Stimulated activated CD4-positive, alpha-beta T cell treated with anti-CD3 and anti-CD28 coated beads, Interleukin-1b, Interleukin-23, amount 100 ng/mL, for 4 hours (primary cell): ENCODE measurements at regions not wholly inside any gene's neighbourhood (a gene's known extent, or its start where the extent isn't known, plus 50 kb on each side); places are given as distances from the start of the nearest gene placed in this dataset.
A peak's percentile ranks its signal among the peaks of the same experiment; 100 is the strongest.

ENCODE experiments used
- DNase-seq, 2 donors: peaks; one replicate each; pipeline ENCODE4 v3.0.0-alpha.2; 2020; ENCODE audit warnings: low read depth in 2 of 2

DNA sequence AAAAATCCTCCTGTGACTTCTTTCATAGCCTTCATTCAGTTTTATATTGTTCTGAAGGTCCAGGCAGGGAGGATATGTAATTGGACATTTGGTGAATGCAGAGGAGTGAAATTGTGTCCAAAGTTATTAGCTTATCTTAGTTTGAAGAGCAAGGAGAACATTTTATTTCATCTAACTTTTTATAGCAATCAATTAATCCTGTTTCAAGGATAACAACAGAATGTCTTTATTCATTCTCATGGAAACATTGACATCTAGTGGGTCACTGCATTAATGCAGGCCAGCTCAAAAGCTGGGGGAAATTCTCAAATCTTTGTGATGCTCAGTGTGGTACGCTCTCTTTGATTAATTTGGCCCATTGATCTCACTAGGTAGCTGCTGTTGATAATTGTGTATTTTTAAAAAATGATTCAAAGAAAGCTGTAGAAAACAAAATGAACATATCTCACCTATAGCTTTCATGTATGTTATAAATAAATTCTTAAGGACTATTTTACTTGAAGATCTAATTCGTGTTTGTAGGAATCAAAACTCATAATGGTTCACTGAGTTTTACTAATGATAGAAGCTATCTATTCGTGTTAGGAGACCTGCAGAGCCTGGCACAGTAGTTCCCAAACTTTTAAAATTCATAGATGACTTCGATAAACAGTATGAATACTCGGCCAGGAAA, 150.8 kb upstream of the KCNMB2 start:
- DNase-seq: peak in 1 of 2 donors; percentile 7

DNA sequence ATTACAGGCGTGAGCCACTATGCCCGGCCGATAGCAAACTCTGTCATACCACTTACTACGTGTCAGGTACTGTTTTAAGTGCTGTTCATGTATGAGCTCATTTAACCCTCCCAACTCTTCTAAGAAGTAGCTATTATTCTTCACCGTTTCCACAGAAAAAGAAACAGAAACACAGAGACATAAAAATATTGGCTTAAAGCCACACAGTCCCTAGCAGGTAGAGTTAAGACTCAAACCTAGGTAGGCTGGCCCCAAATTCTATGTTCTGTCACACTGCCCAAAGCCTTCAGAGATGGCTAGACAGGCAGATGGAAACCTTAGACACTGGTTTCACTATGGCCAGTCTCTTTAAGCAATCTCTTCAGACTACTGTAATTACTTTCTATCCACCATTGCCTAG, 149.8 kb upstream of the KCNMB2 start:
- DNase-seq: no peak

DNA sequence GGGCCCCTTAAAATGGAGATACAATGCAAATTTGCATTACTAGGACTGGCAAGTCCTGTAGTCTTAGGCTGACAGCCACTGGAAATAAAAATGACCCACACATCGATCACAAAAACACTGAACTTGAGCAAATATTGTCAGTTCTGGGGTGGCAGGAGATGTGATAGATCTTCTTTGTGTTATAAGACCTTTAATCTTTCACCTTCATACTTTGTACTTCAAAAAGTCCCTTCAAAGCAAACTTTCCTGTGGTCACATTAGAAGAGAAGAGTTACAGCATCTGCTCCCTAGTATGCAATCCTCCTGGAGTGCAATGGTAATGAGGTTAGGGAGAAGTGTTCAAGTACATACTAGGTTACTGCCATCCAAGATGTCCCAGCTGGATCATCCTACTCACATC, 149.4 kb upstream of the KCNMB2 start:
- no peak for DNase-seq

DNA sequence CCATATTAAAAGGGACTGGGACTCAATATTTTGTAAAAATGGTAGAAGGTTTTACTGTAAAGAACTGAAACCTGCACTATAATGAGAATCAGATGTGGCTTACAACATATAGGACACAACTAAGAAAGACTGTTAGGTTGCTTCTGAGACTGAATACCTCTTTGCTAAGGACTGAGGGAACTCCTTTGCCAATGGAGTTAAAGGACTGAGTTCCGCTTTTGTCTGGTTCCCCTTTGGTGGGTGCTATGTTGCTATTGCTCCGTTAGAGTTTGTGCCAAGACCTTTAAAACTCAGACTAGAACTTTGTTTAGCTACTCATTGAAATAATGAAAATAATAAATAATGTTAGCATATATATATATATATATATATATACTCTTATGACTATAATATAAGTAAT, 147.8 kb upstream of the KCNMB2 start:
- DNase-seq: no peak

DNA sequence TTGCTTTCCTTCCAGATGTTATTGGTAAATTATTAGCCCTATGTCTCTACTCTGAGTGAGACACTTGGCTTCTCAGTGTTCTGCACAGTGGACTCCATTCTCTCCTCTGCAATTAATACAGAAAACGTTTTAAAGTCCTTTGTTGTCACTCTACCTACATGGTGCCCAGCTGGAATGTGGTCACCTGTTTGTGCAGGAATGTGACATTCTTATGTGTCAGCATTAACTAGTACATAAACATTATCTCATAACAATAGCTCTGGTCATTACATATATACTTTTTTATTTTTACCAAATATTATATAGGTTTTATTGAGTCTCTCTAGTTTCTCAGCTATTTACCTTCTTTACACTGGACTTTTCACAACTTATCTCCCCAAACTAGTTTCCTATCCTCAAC, 147.0 kb upstream of the KCNMB2 start:
- DNase-seq: no peak

DNA sequence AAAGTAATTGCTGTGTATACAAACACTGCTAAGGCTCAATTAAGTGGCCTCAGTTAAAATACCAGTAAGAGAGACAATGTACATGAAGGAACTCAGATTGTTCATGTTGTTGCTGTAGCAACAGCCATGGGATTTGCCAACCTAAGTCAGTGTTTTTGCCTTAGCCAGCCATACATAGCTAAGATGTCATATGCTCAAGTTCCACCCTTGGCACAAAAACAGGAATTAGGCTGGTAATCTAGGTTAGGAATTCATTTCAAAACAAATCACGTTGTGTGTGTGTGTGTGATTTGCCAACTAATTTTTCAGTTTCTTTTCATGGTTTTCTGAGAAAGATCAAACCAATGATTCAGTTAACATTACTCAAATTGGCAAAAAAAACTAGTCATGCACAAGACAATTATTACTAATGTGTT, 143.7 kb upstream of the KCNMB2 start:
- no peak for DNase-seq

DNA sequence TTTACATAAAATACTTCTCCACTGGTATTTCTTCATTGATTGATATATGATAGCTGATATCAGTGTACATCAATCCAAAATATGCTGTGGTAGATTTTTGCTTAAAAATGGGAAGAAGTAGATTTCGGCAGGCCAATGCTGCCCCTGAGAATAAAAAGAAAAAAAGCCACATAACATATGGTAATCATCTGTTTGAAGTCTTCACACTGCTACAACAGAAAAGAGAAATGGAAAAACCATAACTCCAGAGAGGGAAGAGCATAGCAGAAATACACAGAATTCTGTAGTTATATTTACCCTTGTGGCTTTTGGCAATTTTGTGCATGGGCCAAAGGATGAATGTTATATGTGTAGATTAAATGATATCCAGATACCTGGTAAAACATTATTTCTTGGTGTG, 143.1 kb upstream of the KCNMB2 start:
- DNase-seq: no peak

DNA sequence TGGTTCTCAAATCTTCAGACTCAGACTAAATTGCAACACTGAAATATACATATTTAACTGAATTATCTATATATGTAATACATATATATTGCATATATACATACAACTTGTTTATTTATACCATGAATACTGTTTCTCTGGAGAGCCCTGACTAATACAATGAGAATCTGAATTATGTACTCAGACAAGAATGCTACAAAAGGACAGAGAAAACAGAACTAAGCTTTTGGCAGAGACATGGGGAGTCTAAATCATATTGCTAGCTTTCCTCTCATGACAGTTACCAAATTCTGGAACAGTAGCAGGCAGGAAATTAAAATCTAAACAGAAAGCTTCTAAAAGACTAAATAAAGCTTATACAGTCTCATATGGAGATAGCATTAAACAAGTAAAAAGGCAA, 142.4 kb upstream of the KCNMB2 start:
- DNase-seq: no peak

DNA sequence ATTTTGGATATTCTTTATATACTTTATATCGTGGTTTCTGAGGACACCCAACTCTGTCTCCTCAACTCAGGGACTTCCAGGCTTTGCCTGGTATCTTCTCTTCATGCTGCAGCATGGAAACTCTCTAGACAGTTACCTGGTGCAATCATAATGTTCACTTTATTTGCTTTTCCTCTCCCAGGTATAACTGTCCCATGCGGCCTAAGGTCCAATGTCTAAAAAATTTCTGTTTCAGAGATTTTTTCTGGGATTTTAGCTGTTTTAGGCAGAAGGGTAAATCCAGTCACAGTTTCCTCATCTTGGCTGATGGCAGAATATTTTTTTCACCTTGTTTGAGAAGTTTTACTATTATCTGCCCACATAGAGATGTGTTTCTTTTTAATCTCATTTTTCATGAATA, 139.9 kb upstream of the KCNMB2 start:
- DNase-seq: no peak

DNA sequence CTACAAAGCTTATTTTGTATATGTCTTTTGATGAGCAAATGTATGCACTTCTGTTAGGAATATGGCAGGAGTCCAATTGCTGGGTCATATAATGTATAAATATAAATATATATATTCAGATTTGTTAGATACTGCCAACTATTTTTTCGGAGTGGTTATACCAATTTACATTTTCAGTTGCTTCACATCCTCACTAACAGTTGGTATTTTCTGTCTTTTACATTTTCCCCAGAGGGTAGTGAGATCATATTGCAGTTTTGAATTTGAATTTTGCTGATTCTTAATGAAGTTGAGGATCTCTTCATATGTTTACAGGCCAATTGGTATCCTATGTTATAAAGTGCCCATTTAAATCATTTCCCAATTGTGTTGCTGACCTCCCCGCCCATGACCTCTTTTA, 139.0 kb upstream of the KCNMB2 start:
- DNase-seq: no peak

DNA sequence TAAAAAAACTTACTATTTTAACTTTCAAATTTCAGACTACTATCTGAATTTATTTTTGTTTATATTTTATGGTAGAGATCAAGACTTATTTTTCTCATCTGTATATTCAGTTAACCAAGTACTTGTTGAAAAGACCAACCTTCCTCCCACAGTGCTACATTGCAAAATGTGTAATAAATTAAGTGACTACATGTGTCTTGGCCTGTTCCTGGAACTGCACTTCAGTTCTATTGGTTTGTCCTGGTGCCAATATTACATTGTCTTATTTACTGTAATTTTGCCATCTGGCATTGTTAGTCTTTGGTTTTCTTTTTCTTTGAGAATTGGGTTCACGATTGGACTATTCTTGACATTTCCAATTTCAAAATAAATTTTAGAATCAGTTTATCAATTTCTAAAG, 138.4 kb upstream of the KCNMB2 start:
- DNase-seq: no peak

DNA sequence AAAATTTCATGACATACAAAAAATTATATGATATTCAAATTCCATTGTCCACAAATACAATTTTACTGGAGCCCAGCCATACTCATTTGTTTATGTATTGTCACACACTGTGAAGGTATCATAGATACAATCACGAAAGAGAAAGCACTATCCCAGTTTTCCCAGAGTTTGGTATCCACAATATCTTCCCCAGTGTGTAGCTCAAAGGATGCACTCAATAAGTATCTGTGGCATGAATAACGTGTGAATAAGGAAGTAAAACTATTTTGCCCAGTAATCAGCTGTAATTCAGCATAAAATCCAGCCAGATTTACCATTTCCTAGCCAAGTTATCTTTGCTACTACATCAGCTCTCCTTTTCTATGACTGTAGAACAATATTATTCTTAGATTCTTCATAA, 131.3 kb upstream of the KCNMB2 start:
- DNase-seq: no peak

DNA sequence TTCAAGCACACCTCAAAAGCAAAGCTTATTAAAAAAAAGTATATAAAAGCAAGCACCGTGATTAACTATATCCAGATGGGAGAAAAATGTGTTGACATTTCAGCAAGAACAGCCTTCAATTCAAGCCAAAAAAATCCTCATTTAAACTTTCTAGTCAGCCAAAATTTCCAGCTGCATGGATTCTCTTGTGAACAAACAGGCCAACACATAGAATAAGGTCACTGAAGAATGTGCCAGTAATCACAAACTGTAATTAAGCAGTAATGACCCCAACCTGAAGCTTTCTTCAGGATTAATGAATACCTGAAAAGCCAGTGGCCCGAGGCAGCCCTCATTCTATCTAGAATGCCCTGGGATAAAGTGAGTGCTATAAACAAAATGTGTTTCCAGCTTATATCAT, 130.7 kb upstream of the KCNMB2 start:
- no peak for DNase-seq

DNA sequence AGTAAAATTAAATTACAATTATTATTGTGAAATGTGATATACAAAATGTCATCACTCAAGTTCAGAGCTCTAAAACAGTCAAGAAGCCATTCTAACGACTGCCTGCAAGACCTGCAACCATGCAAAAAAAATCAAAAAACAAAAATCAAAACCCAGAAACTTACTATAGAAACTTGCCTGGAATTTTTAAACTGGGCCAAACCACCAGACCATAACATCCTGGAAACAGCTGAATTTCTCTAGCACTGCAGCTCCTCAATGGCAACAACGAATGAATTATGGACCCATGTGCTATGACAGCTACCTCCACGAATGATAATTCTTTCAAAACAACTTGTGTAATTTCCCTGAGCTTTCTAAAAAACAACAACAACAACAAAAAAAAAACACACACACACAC, 130.0 kb upstream of the KCNMB2 start:
- DNase-seq: no peak

DNA sequence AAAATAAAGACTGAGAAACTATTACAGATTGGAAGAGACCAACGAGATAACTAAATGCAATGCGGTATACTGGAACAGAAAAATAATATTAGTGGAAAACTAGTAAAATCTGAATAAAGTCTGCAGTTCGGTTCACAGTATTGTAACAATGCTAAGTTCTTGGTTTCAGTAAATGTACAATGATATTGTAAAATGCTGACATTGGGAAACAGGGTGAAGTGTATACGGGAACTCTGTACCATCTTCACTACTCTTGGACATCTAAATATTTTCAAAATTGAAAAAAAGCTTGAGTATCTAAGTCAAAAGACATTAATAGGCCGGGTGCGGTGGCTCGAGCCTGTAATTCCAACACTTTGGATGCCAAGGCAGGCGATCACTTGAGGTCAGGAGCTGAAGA, 120.9 kb upstream of the KCNMB2 start:
- no peak for DNase-seq

DNA sequence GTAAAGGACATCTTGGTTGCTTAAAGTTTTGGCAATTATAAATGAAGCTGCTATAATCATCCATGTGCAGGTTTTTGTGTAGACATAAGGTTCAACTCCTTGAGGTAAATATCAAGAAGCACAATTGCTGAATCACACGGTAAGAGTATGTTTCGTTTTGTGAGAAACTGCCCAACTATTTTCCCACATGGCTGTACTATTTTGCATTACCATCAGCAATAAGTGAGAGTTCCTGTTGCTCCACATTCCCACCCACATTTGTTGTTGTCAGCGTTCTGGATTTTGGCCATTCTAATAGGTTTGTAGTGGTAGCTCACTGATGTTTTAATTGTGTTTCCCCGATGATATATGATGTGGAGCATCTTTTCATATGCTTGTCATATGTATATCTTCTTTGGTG, 118.5 kb upstream of the KCNMB2 start:
- DNase-seq: no peak

DNA sequence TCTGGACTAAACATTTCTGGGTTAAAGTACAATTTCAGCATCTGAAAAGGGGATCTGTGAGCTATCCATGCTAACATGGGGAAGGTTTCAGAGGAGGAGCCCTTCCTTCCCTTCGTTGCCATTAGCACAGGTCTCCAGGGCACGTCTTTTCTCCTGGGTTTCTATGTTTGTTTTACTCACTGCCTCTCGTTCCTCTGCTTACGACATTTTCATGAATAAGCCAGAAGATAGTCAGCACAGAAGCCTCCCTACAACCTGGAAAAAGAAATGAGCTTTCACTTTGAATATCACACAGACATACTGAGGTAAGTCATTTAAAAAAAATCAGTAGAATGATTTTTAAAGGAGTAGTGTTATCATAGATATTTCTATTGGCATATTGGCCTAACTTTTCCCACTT, 117.2 kb upstream of the KCNMB2 start:
- no peak for DNase-seq

DNA sequence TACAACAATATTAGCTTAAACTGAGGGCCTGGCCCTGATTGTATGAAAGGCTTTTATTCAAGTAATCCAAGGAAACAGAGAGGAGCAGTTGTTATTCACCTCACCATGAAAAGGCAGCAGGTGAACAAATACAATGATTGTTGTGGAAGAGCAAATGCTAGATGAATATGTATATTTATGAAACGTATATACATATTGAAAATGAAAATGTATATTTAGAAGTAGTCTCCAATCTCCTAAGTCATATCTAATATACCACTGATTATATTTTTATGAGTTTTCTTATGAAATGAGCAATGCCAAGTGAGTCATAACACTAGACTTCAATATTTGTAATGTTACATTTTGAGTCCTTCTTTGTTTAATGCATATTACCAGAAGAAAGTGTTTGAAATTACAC, 116.2 kb upstream of the KCNMB2 start:
- DNase-seq: no peak

DNA sequence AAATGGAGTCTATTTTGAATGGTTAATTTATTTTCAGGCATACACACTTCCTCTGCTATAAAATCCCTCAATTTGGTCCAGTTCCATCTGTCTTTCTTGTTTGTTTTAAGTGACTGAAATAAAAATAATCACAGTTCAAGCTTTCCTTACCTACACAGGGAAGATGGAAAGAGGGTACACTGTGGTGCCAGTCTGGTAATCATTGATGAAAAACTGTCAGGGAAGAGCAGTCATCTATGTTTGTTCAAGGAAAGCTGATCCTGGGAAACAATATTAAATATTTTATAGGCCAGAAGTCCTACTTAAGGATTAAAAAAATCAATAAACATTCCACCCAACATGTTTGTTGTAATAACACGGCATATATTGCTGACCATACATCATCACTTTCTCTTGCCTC, 115.2 kb upstream of the KCNMB2 start:
- DNase-seq: no peak

DNA sequence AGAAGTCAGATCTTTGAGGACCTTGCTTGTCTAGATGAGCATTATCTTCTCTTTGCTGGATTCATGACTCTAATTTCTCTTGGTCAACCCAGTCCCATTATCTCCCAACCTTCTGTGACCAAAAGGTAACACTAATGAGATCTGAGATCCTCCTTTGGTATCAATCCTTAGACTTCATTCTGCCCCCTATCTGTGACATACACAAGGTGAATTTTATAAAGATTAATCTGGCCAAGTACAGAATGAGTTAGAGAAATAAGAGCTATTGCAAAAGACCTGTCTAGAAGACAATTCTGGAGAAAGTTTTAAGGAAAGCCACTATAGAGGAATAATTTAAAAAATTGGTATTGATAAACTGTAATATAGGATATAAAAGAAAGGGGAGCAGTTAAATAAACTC, 113.8 kb upstream of the KCNMB2 start:
- DNase-seq: no peak

DNA sequence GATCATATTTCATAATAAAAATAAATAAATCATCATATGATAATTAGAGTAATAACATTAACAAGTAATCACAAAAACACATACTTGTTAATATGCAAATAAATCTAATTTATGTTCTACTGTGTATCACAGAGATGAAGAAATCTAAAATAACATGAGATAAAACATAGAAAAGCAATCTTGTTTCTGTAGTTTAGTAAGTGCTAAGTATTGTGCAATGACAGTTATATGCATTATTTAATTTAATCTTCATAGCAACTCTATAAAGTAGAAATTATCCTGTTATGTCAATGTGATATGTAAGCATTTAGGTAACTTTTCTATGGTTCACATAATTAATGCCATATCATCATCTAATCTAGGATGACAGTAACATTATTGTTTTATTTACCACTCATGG, 108.2 kb upstream of the KCNMB2 start:
- no peak for DNase-seq

DNA sequence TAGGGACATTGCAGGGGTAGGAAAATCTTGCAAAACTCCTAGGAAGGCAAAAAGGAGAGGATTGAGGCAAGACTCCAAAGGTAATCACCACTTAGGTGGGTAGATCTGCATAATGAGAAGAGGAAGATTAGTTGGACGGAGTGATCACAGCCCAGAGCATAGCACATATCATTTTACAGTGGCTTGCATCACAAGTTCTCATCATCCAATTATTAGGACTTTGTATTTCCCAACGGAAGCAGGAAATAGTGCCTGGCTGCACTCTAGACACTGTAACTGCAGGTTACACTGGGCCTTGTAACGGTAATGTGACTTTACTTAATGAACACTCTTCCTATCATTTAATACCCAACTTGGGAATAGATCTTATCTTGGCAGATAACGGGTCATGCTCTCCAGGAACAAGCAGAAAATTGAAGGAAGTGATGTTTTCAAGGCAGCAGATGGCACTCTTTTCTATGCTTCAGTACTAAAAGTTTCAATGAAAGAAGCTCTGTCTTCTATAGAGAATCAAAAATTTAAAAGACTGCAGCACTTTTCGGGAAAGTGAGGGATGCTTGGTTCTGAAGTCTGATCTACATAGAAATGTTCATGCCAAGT, 101.9 kb upstream of the KCNMB2 start:
- DNase-seq: no peak

DNA sequence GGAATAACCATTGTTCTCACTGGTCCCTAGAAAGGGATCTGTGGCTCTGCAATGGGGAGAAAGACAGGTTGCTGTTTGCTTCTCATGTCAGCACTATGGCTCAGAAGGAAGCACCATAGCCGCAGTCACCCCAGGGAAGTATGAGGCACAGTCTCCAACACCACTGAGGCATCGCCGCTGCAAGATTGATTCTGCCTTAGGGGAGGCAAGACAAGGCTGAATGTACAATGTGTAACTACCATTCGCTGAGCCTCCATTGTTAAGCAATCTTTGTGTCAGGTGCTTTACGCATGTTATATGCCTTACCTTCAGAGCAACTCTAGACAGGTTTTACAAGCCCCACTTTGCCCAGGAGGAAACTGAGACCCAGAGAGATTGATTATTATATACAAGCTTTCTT, 100.7 kb upstream of the KCNMB2 start:
- DNase-seq: no peak

DNA sequence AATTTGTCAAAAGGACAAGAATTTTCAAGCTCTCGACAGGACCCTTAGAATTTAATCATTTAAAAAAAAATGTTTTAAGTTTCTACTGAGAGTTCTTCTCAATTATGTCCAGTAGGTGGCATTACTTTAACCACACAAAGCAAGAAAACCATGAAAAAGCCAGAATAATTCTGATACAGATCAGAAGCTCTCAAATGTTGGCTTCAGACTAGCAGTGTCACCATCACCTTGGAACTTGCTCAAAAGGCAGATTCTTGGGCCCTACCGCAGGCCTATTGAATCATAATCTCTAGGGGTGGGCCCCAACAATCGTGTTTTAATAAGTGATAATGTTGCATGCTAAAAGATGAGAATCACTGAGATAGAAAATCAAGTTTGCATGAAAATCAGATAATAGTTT, 99.5 kb upstream of the KCNMB2 start:
- no peak for DNase-seq
